Caco-2 (cell line): ENCODE measurements at regions not wholly inside any gene's neighbourhood (a gene's known extent, or its start where the extent isn't known, plus 50 kb on each side); places are given as distances from the start of the nearest gene placed in this dataset.

Experiments used
- BruUV-seq: library from RNA; stranded (reverse); fragments of 400-500 nt; replicated peaks from 2 replicates; lab custom pipeline; 2021; lab: Mats Ljungman, UMichigan
- CTCF ChIA-PET: fragments of 300-600 bp; sonication (Branson Sonifier 250); formaldehyde crosslinking; loops from one replicate; lab custom pipeline; 2022; ENCODE audit warnings: antibody characterized with exemption; lab: Charles Lee
- POLR2A ChIA-PET: fragments of 300-600 bp; sonication (Branson Sonifier 250); formaldehyde crosslinking; loops from one replicate; lab custom pipeline; 2022; ENCODE audit warnings: antibody characterized with exemption; lab: Charles Lee
- DNase-seq, 2 experiments: peaks; one replicate each; pipeline versions ENCODE4 v3.0.0 to v3.0.0-alpha.2; 2020 to 2022
- H3K27me3 ChIP-seq: replicated peaks from 2 replicates; pipeline ENCODE4 v1.6.0; 2011; ENCODE audit warnings: low read length; ENCODE audit not compliant: control insufficient read depth, insufficient read depth
- H3K36me3 ChIP-seq: 2 replicates; pipeline ENCODE4 v1.5.1; 2011; ENCODE audit warnings: low read length; ENCODE audit not compliant: control insufficient read depth, insufficient read depth
- H3K4me1 ChIP-seq: fragments of 250-450 bp; sonication (Bioruptor Pico); 2 replicates; pipeline ENCODE4 v1.5.1; 2020; ENCODE audit warnings: mild to moderate bottlenecking
- H3K4me3 ChIP-seq: 2 replicates; pipeline ENCODE4 v1.5.1; 2011; ENCODE audit warnings: low read depth, mild to moderate bottlenecking, control low read depth, low read length
- H3K9me3 ChIP-seq: fragments of 250-450 bp; sonication (Bioruptor Pico); 2 replicates; pipeline ENCODE4 v1.5.1; 2020; ENCODE audit warnings: mild to moderate bottlenecking, moderate library complexity
- H3K27ac Mint-ChIP-seq: one replicate; pipeline ENCODE4 v1.8.0; 2022; ENCODE audit warnings: mixed read lengths; ENCODE audit not compliant: unreplicated experiment
- H3K27me3 Mint-ChIP-seq: one replicate; pipeline ENCODE4 v1.8.0; 2022; ENCODE audit warnings: mixed read lengths; ENCODE audit not compliant: insufficient read depth, unreplicated experiment
- H3K36me3 Mint-ChIP-seq: one replicate; pipeline ENCODE4 v1.8.0; 2022; ENCODE audit warnings: mild to moderate bottlenecking, mixed read lengths; ENCODE audit not compliant: insufficient read depth, unreplicated experiment
- H3K4me1 Mint-ChIP-seq: one replicate; pipeline ENCODE4 v1.8.0; 2022; ENCODE audit warnings: low read depth, mixed read lengths; ENCODE audit not compliant: unreplicated experiment
- H3K4me3 Mint-ChIP-seq: one replicate; pipeline ENCODE4 v1.8.0; 2022; ENCODE audit warnings: mild to moderate bottlenecking, moderate library complexity, mixed read lengths; ENCODE audit not compliant: unreplicated experiment
- H3K9me3 Mint-ChIP-seq: one replicate; pipeline ENCODE4 v1.8.0; 2022; ENCODE audit warnings: mixed read lengths; ENCODE audit not compliant: unreplicated experiment
- intact Hi-C: fragments of 100-400 bp; cut with micrococcal nuclease; formaldehyde crosslinking; loops from one replicate; pipeline ENCODE4 v1.10.0; 2022; ENCODE audit not compliant: unreplicated experiment
- TF ChIP-seq, protein P1 (sequence below), 2 experiments: fragments of 200-600 bp in 1 of 2; IDR thresholded peaks; 1 replicate in 1 of 2; 2 replicates in 1 of 2; pipeline versions ENCODE4 v1.5.1 to v1.8.0; 2011 to 2022; ENCODE audit warnings: antibody characterized with exemption in 1 of 2, control low read depth in 1 of 2, inconsistent platforms in 1 of 2, low read depth in 1 of 2, low read length in 1 of 2, mild to moderate bottlenecking in 1 of 2, moderate library complexity in 1 of 2; ENCODE audit not compliant: insufficient read depth in 1 of 2, severe bottlenecking in 1 of 2, unreplicated experiment in 1 of 2

DNA sequence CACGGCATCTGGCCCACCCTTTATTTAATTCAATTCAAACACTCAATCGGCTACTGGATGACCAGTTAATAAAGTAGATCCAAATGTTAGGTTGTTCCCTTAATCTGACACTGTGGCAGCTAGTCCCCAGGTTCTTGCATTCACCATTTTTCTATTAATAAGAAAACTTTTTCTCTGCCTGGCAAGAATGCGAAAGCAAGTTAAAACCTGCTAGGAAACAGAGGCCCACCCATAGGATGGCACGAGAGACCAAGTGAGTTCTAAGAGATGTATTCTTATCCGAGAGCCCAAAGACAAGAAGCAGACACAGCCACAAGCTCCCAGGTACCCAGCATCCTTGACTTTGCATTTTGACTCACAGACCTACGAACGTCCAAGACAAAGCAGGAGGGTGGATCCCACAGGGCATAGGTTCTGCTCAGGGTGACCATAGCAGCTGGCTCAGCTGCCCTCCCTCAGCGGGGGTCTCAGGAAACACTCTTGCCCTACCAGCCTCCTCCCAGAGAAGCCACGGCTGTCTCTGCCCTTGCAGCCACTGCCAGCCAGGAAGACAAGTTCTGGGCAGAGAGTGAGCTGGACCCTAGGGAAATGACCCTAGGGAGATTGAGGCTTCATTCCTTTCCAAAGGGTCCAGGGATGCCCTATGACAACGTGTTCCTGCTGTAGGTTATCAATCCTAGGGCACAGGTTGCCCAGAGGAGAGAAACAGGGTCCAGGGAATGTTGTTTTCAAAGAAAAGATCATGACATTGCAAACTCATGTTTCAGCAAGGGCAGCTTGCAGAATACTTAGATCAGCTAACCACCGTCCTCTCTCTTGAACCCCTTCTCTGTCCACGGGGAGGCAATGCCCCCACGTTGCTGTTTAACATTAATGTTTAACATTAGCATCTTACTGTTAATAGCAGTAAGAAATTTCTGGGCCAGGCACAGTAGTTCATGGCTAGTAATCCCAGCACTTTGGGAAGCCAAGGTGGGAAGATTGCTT lies 147.2 kb upstream of the ZNF507 start:
- Histone ChIP-seq H3K9me3 (no peaks in the 10 kb centered on the region), H3K4me3 (no peak overlapping the region), H3K27me3 (peaks cover 1% of the 10 kb centered on the region; the same call in 1 of the 2 replicates), H3K4me1 (no peaks in the 10 kb centered on the region), H3K36me3 (no peaks in the 10 kb centered on the region)
- no peaks in the 10 kb centered on the region for H3K9me3 Mint-ChIP-seq
- H3K27me3 Mint-ChIP-seq, result peaks cover 5% of the 10 kb centered on the region
- intact Hi-C loops, result no loop called here
- CTCF ChIA-PET, result interaction anchor here (0.6 kb wide), 1 partner anchor 63 kb away, joined by 3 read pairs; no protein-coding TSS in a partner anchor
- no peak for DNase-seq
- H3K36me3 Mint-ChIP-seq, result no peaks in the 10 kb centered on the region
- H3K4me3 Mint-ChIP-seq, result no peak overlapping the region
- H3K27ac Mint-ChIP-seq, result no peak overlapping the region
- TF ChIP-seq, protein P1, sequence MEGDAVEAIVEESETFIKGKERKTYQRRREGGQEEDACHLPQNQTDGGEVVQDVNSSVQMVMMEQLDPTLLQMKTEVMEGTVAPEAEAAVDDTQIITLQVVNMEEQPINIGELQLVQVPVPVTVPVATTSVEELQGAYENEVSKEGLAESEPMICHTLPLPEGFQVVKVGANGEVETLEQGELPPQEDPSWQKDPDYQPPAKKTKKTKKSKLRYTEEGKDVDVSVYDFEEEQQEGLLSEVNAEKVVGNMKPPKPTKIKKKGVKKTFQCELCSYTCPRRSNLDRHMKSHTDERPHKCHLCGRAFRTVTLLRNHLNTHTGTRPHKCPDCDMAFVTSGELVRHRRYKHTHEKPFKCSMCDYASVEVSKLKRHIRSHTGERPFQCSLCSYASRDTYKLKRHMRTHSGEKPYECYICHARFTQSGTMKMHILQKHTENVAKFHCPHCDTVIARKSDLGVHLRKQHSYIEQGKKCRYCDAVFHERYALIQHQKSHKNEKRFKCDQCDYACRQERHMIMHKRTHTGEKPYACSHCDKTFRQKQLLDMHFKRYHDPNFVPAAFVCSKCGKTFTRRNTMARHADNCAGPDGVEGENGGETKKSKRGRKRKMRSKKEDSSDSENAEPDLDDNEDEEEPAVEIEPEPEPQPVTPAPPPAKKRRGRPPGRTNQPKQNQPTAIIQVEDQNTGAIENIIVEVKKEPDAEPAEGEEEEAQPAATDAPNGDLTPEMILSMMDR (IDR thresholded peaks at IDR 0.05; ENCODE audit: insufficient read depth in 1 of 2, low read depth in 1 of 2, low read length in 1 of 2, severe bottlenecking in 1 of 2, unreplicated experiment in 1 of 2), result no peak
- POLR2A ChIA-PET, result no interaction called here
- BruUV-seq, result no TSS peak
- no peaks in the 10 kb centered on the region for H3K4me1 Mint-ChIP-seq

GRCh38 chr19:32199501-32200040 lies 145.8 kb upstream of the ZNF507 start:
- no TSS peak for BruUV-seq
- H3K4me1 ChIP-seq, result no peaks in the 10 kb centered on the region
- DNase-seq, result no peak
- Mint-ChIP-seq H3K36me3 (no peaks in the 10 kb centered on the region), H3K27me3 (peaks cover 5% of the 10 kb centered on the region), H3K9me3 (no peaks in the 10 kb centered on the region), H3K4me1 (no peaks in the 10 kb centered on the region), H3K4me3 (no peak overlapping the region), H3K27ac (no peak overlapping the region)
- intact Hi-C loops, result no loop called here
- ChIA-PET CTCF (no interaction called here), POLR2A (no interaction called here)
- H3K27me3 ChIP-seq, result peaks cover 1% of the 10 kb centered on the region; the same call in 1 of the 2 replicates
- no peaks in the 10 kb centered on the region for H3K9me3 ChIP-seq
- no peak overlapping the region for H3K4me3 ChIP-seq
- TF ChIP-seq, protein P1 (IDR thresholded peaks at IDR 0.05; ENCODE audit: insufficient read depth in 1 of 2, low read depth in 1 of 2, low read length in 1 of 2, severe bottlenecking in 1 of 2, unreplicated experiment in 1 of 2), result no peak
- no peaks in the 10 kb centered on the region for H3K36me3 ChIP-seq

GRCh38 chr19:32200312-32201038 lies 144.9 kb upstream of the ZNF507 start:
- no peak overlapping the region for H3K4me3 Mint-ChIP-seq
- TF ChIP-seq, protein P1 (IDR thresholded peaks at IDR 0.05; ENCODE audit: insufficient read depth in 1 of 2, low read depth in 1 of 2, low read length in 1 of 2, severe bottlenecking in 1 of 2, unreplicated experiment in 1 of 2), result no peak
- ChIA-PET POLR2A (no interaction called here), CTCF (no interaction called here)
- peaks cover 5% of the 10 kb centered on the region for H3K27me3 Mint-ChIP-seq
- DNase-seq, result no peak
- Histone ChIP-seq H3K4me3 (no peak overlapping the region), H3K27me3 (peaks cover 1% of the 10 kb centered on the region; the same call in 1 of the 2 replicates), H3K4me1 (no peaks in the 10 kb centered on the region), H3K36me3 (no peaks in the 10 kb centered on the region), H3K9me3 (no peaks in the 10 kb centered on the region)
- intact Hi-C loops, result no loop called here
- no peaks in the 10 kb centered on the region for H3K9me3 Mint-ChIP-seq
- no TSS peak for BruUV-seq
- H3K27ac Mint-ChIP-seq, result no peak overlapping the region
- H3K4me1 Mint-ChIP-seq, result no peaks in the 10 kb centered on the region
- H3K36me3 Mint-ChIP-seq, result no peaks in the 10 kb centered on the region
